HCT116 (cell line): ENCODE measurements at regions not wholly inside any gene's neighbourhood (a gene's known extent, or its start where the extent isn't known, plus 50 kb on each side); places are given as distances from the start of the nearest gene placed in this dataset.

Experiments
- ATAC-seq: fragments of 200-7000 bp; cut with Tn5 transposase; 2 replicates; pipeline ENCODE4 v1.9.1; 2020; ENCODE audit warnings: mild to moderate bottlenecking, moderate library complexity
- BruUV-seq: library from RNA; stranded (reverse); fragments of 400-500 nt; replicated peaks from 2 replicates; lab custom pipeline; 2021; lab: Mats Ljungman, UMichigan
- CTCF ChIA-PET: fragments of 300-600 bp; sonication (Branson Sonifier 250); formaldehyde crosslinking; loops from one replicate; lab custom pipeline; 2021; ENCODE audit warnings: antibody characterized with exemption; lab: Charles Lee
- POLR2A ChIA-PET: fragments of 300-600, 350-600 bp; sonication (Branson Sonifier 250); formaldehyde crosslinking; loops from one replicate; lab custom pipeline; 2021; ENCODE audit warnings: antibody characterized with exemption; lab: Charles Lee
- RAD21 ChIA-PET, 2 experiments: fragments of 300-600 bp; sonication (Branson Sonifier 250); formaldehyde crosslinking; loops; one replicate each; lab custom pipeline; 2023; ENCODE audit warnings: low total read pairs in 2 of 2; ENCODE audit not compliant: uncharacterized antibody in 2 of 2, unreplicated experiment in 2 of 2, low non-redundant PET in 1 of 2; lab: Charles Lee
- DNase-seq: peaks from one replicate; pipeline ENCODE4 v3.0.0-alpha.2; 2010; ENCODE audit warnings: low read depth, low spot score
- H2AFZ ChIP-seq: fragments of 200-600 bp; shearing (Covaris generic), sonication (generic); 2 replicates; pipeline ENCODE4 v1.6.1; 2017; ENCODE audit warnings: low read depth, mixed run types, mixed read lengths, antibody characterized with exemption, low read length; ENCODE audit not compliant: poor library complexity, severe bottlenecking
- H3K27ac ChIP-seq: 2 replicates; pipeline ENCODE4 v1.5.1; 2012; ENCODE audit warnings: low read depth, low read length
- H3K27me3 ChIP-seq: fragments of 200-600 bp; sonication (generic); 2 replicates; pipeline ENCODE4 v1.6.1; 2016; ENCODE audit warnings: mixed run types, low read length, mixed read lengths; ENCODE audit not compliant: insufficient read depth
- H3K36me3 ChIP-seq, 2 experiments: fragments of 200-500 bp in 1 of 2; fragments of 200-600 bp in 1 of 2; sonication (Bioruptor generic) in 1 of 2; sonication (generic) in 1 of 2; 2 replicates each; pipeline versions ENCODE4 v1.5.1 to v1.6.1; 2014 to 2016; ENCODE audit warnings: low read length in 2 of 2, inconsistent platforms in 1 of 2, mixed read lengths in 1 of 2, mixed run types in 1 of 2; ENCODE audit not compliant: insufficient read depth in 2 of 2, control insufficient read depth in 1 of 2
- H3K4me1 ChIP-seq, 2 experiments: fragments of 200-600 bp in 1 of 2; sonication (generic) in 1 of 2; 2 replicates each; pipeline versions ENCODE4 v1.5.1 to v1.6.1; 2012 to 2017; ENCODE audit warnings: low read length in 2 of 2, inconsistent platforms in 1 of 2, mild to moderate bottlenecking in 1 of 2, mixed read lengths in 1 of 2, mixed run types in 1 of 2, moderate library complexity in 1 of 2; ENCODE audit not compliant: insufficient read depth in 2 of 2, control insufficient read depth in 1 of 2
- H3K4me2 ChIP-seq: fragments of 200-600 bp; sonication (generic); 2 replicates; pipeline ENCODE4 v1.6.1; 2017; ENCODE audit warnings: mixed run types, low read length, mixed read lengths
- H3K4me3 ChIP-seq, 2 experiments: fragments of 200-600 bp in 1 of 2; sonication (generic) in 1 of 2; replicated peaks in 1 of 2; 2 replicates each; pipeline ENCODE4 v1.5.1; 2011 to 2016; ENCODE audit warnings: low read length in 2 of 2, control low read depth in 1 of 2, low read depth in 1 of 2, mild to moderate bottlenecking in 1 of 2, mixed read lengths in 1 of 2, mixed run types in 1 of 2
- H3K79me2 ChIP-seq: fragments of 200-600 bp; sonication (generic); 2 replicates; pipeline ENCODE4 v1.6.1; 2017; ENCODE audit warnings: mild to moderate bottlenecking, mixed run types, low read length, moderate library complexity, mixed read lengths; ENCODE audit not compliant: insufficient read depth
- H3K9ac ChIP-seq: fragments of 200-600 bp; sonication (generic); 2 replicates; pipeline ENCODE4 v1.6.1; 2016; ENCODE audit warnings: low read length, mixed read lengths
- H3K9me2 ChIP-seq: fragments of 200-600 bp; sonication (generic), shearing (Covaris generic); 2 replicates; pipeline ENCODE4 v1.6.1; 2017; ENCODE audit warnings: mixed run types, mild to moderate bottlenecking, moderate library complexity; ENCODE audit not compliant: insufficient read depth
- H3K9me3 ChIP-seq, 2 experiments: fragments of 200-500 bp in 1 of 2; fragments of 200-600 bp in 1 of 2; sonication (Bioruptor generic) in 1 of 2; sonication (generic) in 1 of 2; 2 replicates each; pipeline ENCODE4 v1.6.1; 2014 to 2017; ENCODE audit warnings: low read length in 2 of 2, mixed read lengths in 2 of 2, inconsistent platforms in 1 of 2, low read depth in 1 of 2, mild to moderate bottlenecking in 1 of 2, mixed run types in 1 of 2, moderate library complexity in 1 of 2; ENCODE audit not compliant: control insufficient read depth in 1 of 2, insufficient read depth in 1 of 2
- H4K20me1 ChIP-seq: fragments of 200-600 bp; sonication (generic), shearing (Covaris generic); 2 replicates; pipeline ENCODE4 v1.6.1; 2017; ENCODE audit warnings: mixed run types, mild to moderate bottlenecking, moderate library complexity; ENCODE audit not compliant: insufficient read depth
- ATF3 ChIP-seq: IDR thresholded peaks from 2 replicates; pipeline ENCODE4 v1.6.1; 2012
- CBX3 ChIP-seq: IDR thresholded peaks from 2 replicates; pipeline ENCODE4 v1.6.1; 2012; ENCODE audit warnings: low read depth
- CEBPB ChIP-seq: IDR thresholded peaks from 2 replicates; pipeline ENCODE4 v1.6.1; 2012; ENCODE audit warnings: low read depth
- EGR1 ChIP-seq: IDR thresholded peaks from 2 replicates; pipeline ENCODE4 v1.6.1; 2012; ENCODE audit warnings: low read depth
- FOSL1 ChIP-seq: IDR thresholded peaks from 2 replicates; pipeline ENCODE4 v1.6.1; 2012; ENCODE audit warnings: low read depth
- MAX ChIP-seq: IDR thresholded peaks from 2 replicates; pipeline ENCODE4 v1.6.1; 2012
- POLR2A ChIP-seq: IDR thresholded peaks from 2 replicates; pipeline ENCODE4 v1.7.0; 2011; ENCODE audit warnings: borderline replicate concordance; ENCODE audit not compliant: insufficient read depth, insufficient read length; ENCODE audit errors: extremely low read depth
- POLR2AphosphoS5 ChIP-seq: IDR thresholded peaks from 2 replicates; pipeline ENCODE4 v1.6.1; 2011; ENCODE audit warnings: mild to moderate bottlenecking, low read depth, low read length, moderate library complexity
- SP1 ChIP-seq: IDR thresholded peaks from 2 replicates; pipeline ENCODE4 v1.6.1; 2012; ENCODE audit warnings: low read depth
- SRF ChIP-seq: IDR thresholded peaks from 2 replicates; pipeline ENCODE4 v1.6.1; 2012; ENCODE audit warnings: low read depth
- TCF7L2 ChIP-seq: IDR thresholded peaks from 2 replicates; pipeline ENCODE4 v1.7.0; 2011; ENCODE audit warnings: borderline replicate concordance, inconsistent platforms; ENCODE audit not compliant: insufficient read depth, insufficient read length; ENCODE audit errors: extremely low read depth
- YY1 ChIP-seq: IDR thresholded peaks from 2 replicates; pipeline ENCODE4 v1.6.1; 2011; ENCODE audit warnings: low read length, low read depth, moderate library complexity, mild to moderate bottlenecking; ENCODE audit not compliant: insufficient replicate concordance; ENCODE audit errors: extremely low read depth
- ZBTB33 ChIP-seq: IDR thresholded peaks from 2 replicates; pipeline ENCODE4 v1.6.1; 2011; ENCODE audit warnings: mild to moderate bottlenecking, low read length, moderate library complexity; ENCODE audit not compliant: insufficient replicate concordance; ENCODE audit errors: extremely low read depth
- ZNF274 ChIP-seq: fragments of 200-500 bp; sonication (Bioruptor generic); IDR thresholded peaks from 2 replicates; pipeline ENCODE4 v1.6.1; 2014; ENCODE audit warnings: mild to moderate bottlenecking, low read depth, low read length, inconsistent platforms
- intact Hi-C: fragments of 100-400 bp; cut with micrococcal nuclease; formaldehyde crosslinking; loops from 2 replicates; pipeline ENCODE4 v1.10.0; 2022

DNA sequence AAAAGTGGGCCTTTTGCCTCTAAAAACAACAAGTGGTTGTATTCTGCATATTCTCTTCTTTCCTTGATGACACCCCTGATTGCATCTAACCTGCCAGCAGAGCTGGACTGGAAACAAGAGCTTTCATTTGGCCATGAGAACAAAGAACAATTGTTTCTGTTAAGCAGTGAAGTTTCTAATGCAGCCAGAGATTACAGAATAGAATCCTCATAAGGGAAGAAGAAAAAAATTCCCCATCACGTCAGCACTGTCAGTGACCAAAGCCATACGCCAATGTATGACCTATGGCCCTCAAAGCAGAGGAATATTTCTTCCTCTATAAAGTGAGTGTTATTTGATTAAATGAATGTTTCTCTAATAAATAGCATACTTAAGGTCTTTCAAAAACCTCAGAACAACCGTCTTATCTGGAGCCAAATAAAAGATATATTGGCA, 529.1 kb upstream of the INTU start:
- CTCF ChIA-PET, result no interaction called here
- TF ChIP-seq POLR2A (no peak), YY1 (no peak), ATF3 (no peak), EGR1 (no peak), TCF7L2 (no peak), SP1 (no peak), FOSL1 (no peak), POLR2AphosphoS5 (no peak), CEBPB (no peak), CBX3 (no peak), ZBTB33 (no peak), MAX (no peak), ZNF274 (no peak), SRF (no peak)
- Histone ChIP-seq H3K4me2 (no peak overlapping the region), H3K9ac (no peak overlapping the region), H3K27me3 (no peaks in the 10 kb centered on the region), H4K20me1 (no peaks in the 10 kb centered on the region), H3K27ac (no peak overlapping the region), H3K9me3 (no peaks in the 10 kb centered on the region), H3K79me2 (no peaks in the 10 kb centered on the region), H3K9me2 (no peaks in the 10 kb centered on the region), H3K4me1 (no peaks in the 10 kb centered on the region), H3K4me3 (no peak overlapping the region), H3K36me3 (no peaks in the 10 kb centered on the region), H2AFZ (no peak overlapping the region)
- BruUV-seq, result no TSS peak
- RAD21 ChIA-PET, result no interaction called here
- intact Hi-C loops, result no loop called here
- ATAC-seq (no peak), DNase-seq (no peak)
- POLR2A ChIA-PET, result no interaction called here
